MCF 10A (cell line): ENCODE measurements at regions not wholly inside any gene's neighbourhood (a gene's known extent, or its start where the extent isn't known, plus 50 kb on each side); places are given as distances from the start of the nearest gene placed in this dataset.

Experiments
- BruUV-seq: library from RNA; stranded (reverse); fragments of 400-500 nt; replicated peaks from 2 replicates; lab custom pipeline; 2021; lab: Mats Ljungman, UMichigan
- CTCF ChIA-PET: fragments of 300-600 bp; sonication (Branson Sonifier 250); formaldehyde crosslinking; extraction: SDS; loops from one replicate; lab custom pipeline; 2021; ENCODE audit warnings: antibody characterized with exemption, inconsistent platforms; lab: Yijun Ruan, JAX
- POLR2A ChIA-PET: fragments of 300-600, 350-650 bp; sonication (Branson Sonifier 250); formaldehyde crosslinking; extraction: SDS; loops from one replicate; lab custom pipeline; 2020; ENCODE audit warnings: antibody characterized with exemption, inconsistent platforms; lab: Yijun Ruan, JAX
- DNase-seq: peaks from one replicate; pipeline ENCODE4 v3.0.0-alpha.2; 2018; ENCODE audit not compliant: unreplicated experiment
- H3K27ac Mint-ChIP-seq: one replicate; pipeline ENCODE4 v1.8.0; 2022; ENCODE audit warnings: mild to moderate bottlenecking, low read depth, mixed read lengths; ENCODE audit not compliant: unreplicated experiment
- H3K27me3 Mint-ChIP-seq: one replicate; pipeline ENCODE4 v1.8.0; 2022; ENCODE audit warnings: mixed read lengths; ENCODE audit not compliant: insufficient read depth, unreplicated experiment
- H3K36me3 Mint-ChIP-seq: one replicate; pipeline ENCODE4 v1.8.0; 2022; ENCODE audit warnings: mild to moderate bottlenecking, moderate library complexity, mixed read lengths; ENCODE audit not compliant: insufficient read depth, unreplicated experiment
- H3K4me1 Mint-ChIP-seq: one replicate; pipeline ENCODE4 v1.8.0; 2022; ENCODE audit warnings: mixed read lengths; ENCODE audit not compliant: insufficient read depth, unreplicated experiment
- H3K4me3 Mint-ChIP-seq: one replicate; pipeline ENCODE4 v1.8.0; 2022; ENCODE audit warnings: mild to moderate bottlenecking, moderate library complexity, mixed read lengths; ENCODE audit not compliant: unreplicated experiment
- H3K9me3 Mint-ChIP-seq: one replicate; pipeline ENCODE4 v1.8.0; 2022; ENCODE audit warnings: mixed read lengths; ENCODE audit not compliant: unreplicated experiment
- CTCF ChIP-seq: fragments of 200-600 bp; IDR thresholded peaks from one replicate; pipeline ENCODE4 v1.8.0; 2022; ENCODE audit warnings: antibody characterized with exemption, mild to moderate bottlenecking; ENCODE audit not compliant: unreplicated experiment
- intact Hi-C: fragments of 100-400 bp; cut with micrococcal nuclease; formaldehyde crosslinking; loops from 2 replicates; pipeline ENCODE4 v1.14.1; 2022

- no peaks in the 10 kb centered on the region for H3K27me3 Mint-ChIP-seq
- TF ChIP-seq CTCF, result no peak
- ChIA-PET POLR2A (interaction anchor here (1.0 kb wide), 1 partner anchor 9 kb away, joined by 3 read pairs; no protein-coding TSS in a partner anchor), CTCF (interaction anchor here (0.8 kb wide), 1 partner anchor 384 kb away, joined by 3 read pairs; no protein-coding TSS in a partner anchor)
- BruUV-seq, result no TSS peak
- peaks cover 7% of the 10 kb centered on the region for H3K4me1 Mint-ChIP-seq
- no peaks in the 10 kb centered on the region for H3K36me3 Mint-ChIP-seq
- DNase-seq, result no peak
- H3K27ac Mint-ChIP-seq, result no peak overlapping the region
- no peak overlapping the region for H3K4me3 Mint-ChIP-seq
- H3K9me3 Mint-ChIP-seq, result no peaks in the 10 kb centered on the region
- intact Hi-C loops, result no loop called here
These were observed 269.1 kb downstream of the NEBL start for GRCh38 chr10:20627946-20628507.

GRCh38 chr10:20627087-20627486 lies 270.0 kb downstream of the NEBL start:
- H3K4me3 Mint-ChIP-seq, result no peak overlapping the region
- CTCF ChIA-PET, result no interaction called here
- H3K27me3 Mint-ChIP-seq, result no peaks in the 10 kb centered on the region
- POLR2A ChIA-PET, result no interaction called here
- no TSS peak for BruUV-seq
- no peak for DNase-seq
- H3K9me3 Mint-ChIP-seq, result no peaks in the 10 kb centered on the region
- no peak overlapping the region for H3K27ac Mint-ChIP-seq
- intact Hi-C loops, result no loop called here
- no peaks in the 10 kb centered on the region for H3K36me3 Mint-ChIP-seq
- TF ChIP-seq CTCF, result no peak
- peaks cover 11% of the 10 kb centered on the region for H3K4me1 Mint-ChIP-seq

GRCh38 chr10:20625868-20626267 lies 271.2 kb downstream of the NEBL start:
- BruUV-seq, result no TSS peak
- intact Hi-C loops, result no loop called here
- CTCF ChIA-PET, result no interaction called here
- no peak overlapping the region for H3K27ac Mint-ChIP-seq
- H3K4me3 Mint-ChIP-seq, result no peak overlapping the region
- H3K4me1 Mint-ChIP-seq, result peaks cover 11% of the 10 kb centered on the region
- no peaks in the 10 kb centered on the region for H3K27me3 Mint-ChIP-seq
- DNase-seq, result no peak
- no peak for TF ChIP-seq CTCF
- POLR2A ChIA-PET, result no interaction called here
- no peaks in the 10 kb centered on the region for H3K9me3 Mint-ChIP-seq
- H3K36me3 Mint-ChIP-seq, result no peaks in the 10 kb centered on the region

GRCh38 chr10:20624642-20625041 lies 272.5 kb downstream of the NEBL start:
- POLR2A ChIA-PET, result interaction anchor here (0.9 kb wide), 1 partner anchor 26 kb away, joined by 3 read pairs; no protein-coding TSS in a partner anchor
- TF ChIP-seq CTCF, result no peak

More at GRCh38 chr10:20624642-20625041, 272.5 kb downstream of the NEBL start:
- Mint-ChIP-seq H3K27ac (no peak overlapping the region), H3K4me1 (peaks cover 11% of the 10 kb centered on the region), H3K36me3 (no peaks in the 10 kb centered on the region), H3K4me3 (no peak overlapping the region), H3K27me3 (no peaks in the 10 kb centered on the region), H3K9me3 (no peaks in the 10 kb centered on the region)
- BruUV-seq, result no TSS peak
- intact Hi-C loops, result no loop called here
- CTCF ChIA-PET, result no interaction called here
- no peak for DNase-seq
